Testis (tissue), 2 donors: ENCODE measurements at regions not wholly inside any gene's neighbourhood (a gene's known extent, or its start where the extent isn't known, plus 50 kb on each side); places are given as distances from the start of the nearest gene placed in this dataset.

Experiments used
- DNase-seq: peaks from one replicate; pipeline ENCODE4 v3.0.0-alpha.2; 2019
- H3K27ac ChIP-seq, 2 donors: fragments of 200-600 bp; sonication (generic); one replicate each; pipeline ENCODE4 v1.5.1; 2019
- H3K27me3 ChIP-seq: fragments of 200-600 bp; sonication (generic); one replicate; pipeline ENCODE4 v1.5.1; 2019
- H3K36me3 ChIP-seq: fragments of 200-600 bp; sonication (generic); one replicate; pipeline ENCODE4 v1.5.1; 2017; ENCODE audit warnings: low read depth; ENCODE audit errors: missing control alignments
- H3K4me1 ChIP-seq: fragments of 200-600 bp; sonication (generic); one replicate; pipeline ENCODE4 v1.5.1; 2019
- H3K4me3 ChIP-seq, 2 donors: fragments of 200-600 bp; sonication (generic); one replicate each; pipeline ENCODE4 v1.5.1; 2017 to 2019
- H3K9me3 ChIP-seq: fragments of 200-600 bp; sonication (generic); one replicate; pipeline ENCODE4 v1.5.1; 2017
- CTCF ChIP-seq, 3 experiments: fragments of 450-650 bp in 2 of 3; fragments of 200-600 bp in 1 of 3; sonication (generic) in 1 of 3; IDR thresholded peaks; one replicate each; pipeline ENCODE4 v1.5.1; 2016 to 2019; ENCODE audit warnings: antibody characterized with exemption in 3 of 3, mild to moderate bottlenecking in 2 of 3, moderate library complexity in 1 of 3
- POLR2A ChIP-seq: fragments of 450-650 bp; IDR thresholded peaks from one replicate; pipeline ENCODE4 v1.6.1; 2017; ENCODE audit warnings: antibody characterized with exemption, mild to moderate bottlenecking, moderate library complexity
- WGBS, 2 donors: methylation state at CpG; one replicate each; pipeline ENCODE4 v1.1.5; 2018; 5-methylcytosine and 5-hydroxymethylcytosine counted together
- intact Hi-C: fragments of 100-400 bp; cut with DNase I; formaldehyde crosslinking; loops from one replicate; pipeline ENCODE4 v1.15.1; 2023; ENCODE audit warnings: low total_unique reads

- Histone ChIP-seq H3K4me1 (no peaks in the 10 kb centered on the region), H3K27me3 (no peaks in the 10 kb centered on the region), H3K27ac (no peak overlapping the region), H3K36me3 (no peaks in the 10 kb centered on the region), H3K9me3 (no peaks in the 10 kb centered on the region), H3K4me3 (no peak overlapping the region)
- no peak for DNase-seq
- 76 to 84% methylated on average over 3 of the region's 3 CpGs for WGBS, 2 donors
- no peak for TF ChIP-seq POLR2A
- TF ChIP-seq CTCF (IDR thresholded peaks at IDR 0.05) = no peak
- intact Hi-C loops = no loop called here
Measured at GRCh38 chrX:36575670-36576069, 432.5 kb upstream of the FAM47C start.

- Histone ChIP-seq H3K4me1 (no peaks in the 10 kb centered on the region), H3K36me3 (no peaks in the 10 kb centered on the region), H3K27me3 (no peaks in the 10 kb centered on the region), H3K9me3 (no peaks in the 10 kb centered on the region), H3K4me3 (no peak overlapping the region), H3K27ac (no peak overlapping the region)
- TF ChIP-seq POLR2A (no peak), CTCF (IDR thresholded peaks at IDR 0.05) (no peak)
- 84 to 87% methylated on average over 2 of the region's 2 CpGs for WGBS, 2 donors
- intact Hi-C loops = no loop called here
- DNase-seq = no peak
Measured at GRCh38 chrX:36577006-36577405, 431.2 kb upstream of the FAM47C start.

GRCh38 chrX:36581030-36581429 is 427.1 kb upstream of the FAM47C start:
- TF ChIP-seq POLR2A (no peak), CTCF (IDR thresholded peaks at IDR 0.05) (no peak)
- DNase-seq = no peak

GRCh38 chrX:36583674-36584073 is 424.5 kb upstream of the FAM47C start:
- Histone ChIP-seq H3K9me3 (no peaks in the 10 kb centered on the region), H3K36me3 (no peaks in the 10 kb centered on the region), H3K27ac (no peak overlapping the region), H3K4me1 (no peaks in the 10 kb centered on the region), H3K27me3 (no peaks in the 10 kb centered on the region), H3K4me3 (no peak overlapping the region)
- intact Hi-C loops = no loop called here
- TF ChIP-seq POLR2A = no peak
- TF ChIP-seq CTCF (IDR thresholded peaks at IDR 0.05) = no peak
- DNase-seq = no peak
- WGBS, 2 donors = 90 to 92% methylated on average over 4 to 6 of the region's 6 CpGs

More at GRCh38 chrX:36581030-36581429, 427.1 kb upstream of the FAM47C start:
- 71 to 73% methylated on average over 4 of the region's 4 CpGs for WGBS, 2 donors
- Histone ChIP-seq H3K27ac (no peak overlapping the region), H3K9me3 (no peaks in the 10 kb centered on the region), H3K4me1 (no peaks in the 10 kb centered on the region), H3K27me3 (no peaks in the 10 kb centered on the region), H3K4me3 (no peak overlapping the region), H3K36me3 (no peaks in the 10 kb centered on the region)
- intact Hi-C loops = no loop called here
